ENCODE measurements at regions not wholly inside any gene's neighbourhood (a gene's known extent, or its start where the extent isn't known, plus 50 kb on each side); places are given as distances from the start of the nearest gene placed in this dataset.

- POLR2A ChIA-PET, result no interaction called here
- Histone ChIP-seq H3K4me1 (ENCODE audit: control insufficient read depth, insufficient read depth, low read length) (no peaks in the 10 kb centered on the region), H3K36me3 (ENCODE audit: control insufficient read depth, insufficient read depth, low read length) (no peaks in the 10 kb centered on the region), H3K4me3 (ENCODE audit: low read depth in 2 of 2, low read length in 2 of 2) (no peak overlapping the region), H3K27ac (ENCODE audit: low read length) (no peak overlapping the region), H3K9me3 (ENCODE audit: control insufficient read depth, insufficient read depth, low read depth, low read length) (no peaks in the 10 kb centered on the region), H3K27me3 (ENCODE audit: control insufficient read depth, insufficient read depth, low read length) (no peaks in the 10 kb centered on the region)
- in situ Hi-C loops (cut with HindIII; ENCODE audit: low pct_unique_long_range_greater_than_20kb, low sequenced_read_pairs) (no loop called here), intact Hi-C loops (cut with micrococcal nuclease; ENCODE audit: unreplicated experiment) (no loop called here)
- no peak for TF ChIP-seq REST (IDR thresholded peaks at IDR 0.05; ENCODE audit: insufficient read depth in 1 of 2, low read depth in 2 of 2, low read length in 1 of 2)
- TF ChIP-seq CTCF (IDR thresholded peaks at IDR 0.05), result no peak
- no peak for TF ChIP-seq SIN3A (IDR thresholded peaks at IDR 0.05; ENCODE audit: borderline replicate concordance, insufficient read depth, low read depth, low read length)
- TF ChIP-seq TCF7L2 (IDR thresholded peaks at IDR 0.05; ENCODE audit: low read depth, low read length), result no peak
- TF ChIP-seq POLR2AphosphoS5 (IDR thresholded peaks at IDR 0.05; ENCODE audit: low read depth, low read length), result no peak
- CTCF ChIA-PET, result no interaction called here
- no peak for DNase-seq (ENCODE audit: low read depth, low spot score)
- no TSS peak for BruUV-seq (replicated peaks)
- no peak for ATAC-seq
Measured at GRCh38 chr3:72584262-72584661, 264.0 kb downstream of the SHQ1 start.

GRCh38 chr3:72582963-72583362 is 265.3 kb downstream of the SHQ1 start:
- in situ Hi-C loops (cut with HindIII; ENCODE audit: low pct_unique_long_range_greater_than_20kb, low sequenced_read_pairs), result no loop called here
- BruUV-seq (replicated peaks), result no TSS peak
- no peaks in the 10 kb centered on the region for H3K27me3 ChIP-seq (ENCODE audit: control insufficient read depth, insufficient read depth, low read length)
- no peaks in the 10 kb centered on the region for H3K36me3 ChIP-seq (ENCODE audit: control insufficient read depth, insufficient read depth, low read length)
- no peak for ATAC-seq
- intact Hi-C loops (cut with micrococcal nuclease; ENCODE audit: unreplicated experiment), result no loop called here
- H3K27ac ChIP-seq (ENCODE audit: low read length), result no peak overlapping the region
- TF ChIP-seq REST (IDR thresholded peaks at IDR 0.05; ENCODE audit: insufficient read depth in 1 of 2, low read depth in 2 of 2, low read length in 1 of 2), result no peak
- no peak for TF ChIP-seq SIN3A (IDR thresholded peaks at IDR 0.05; ENCODE audit: borderline replicate concordance, insufficient read depth, low read depth, low read length)
- no peak for TF ChIP-seq POLR2AphosphoS5 (IDR thresholded peaks at IDR 0.05; ENCODE audit: low read depth, low read length)
- TF ChIP-seq TCF7L2 (IDR thresholded peaks at IDR 0.05; ENCODE audit: low read depth, low read length), result no peak
- TF ChIP-seq CTCF (IDR thresholded peaks at IDR 0.05), result no peak
- H3K9me3 ChIP-seq (ENCODE audit: control insufficient read depth, insufficient read depth, low read depth, low read length), result no peaks in the 10 kb centered on the region
- no peaks in the 10 kb centered on the region for H3K4me1 ChIP-seq (ENCODE audit: control insufficient read depth, insufficient read depth, low read length)
- CTCF ChIA-PET, result no interaction called here
- POLR2A ChIA-PET, result no interaction called here
- H3K4me3 ChIP-seq (ENCODE audit: low read depth in 2 of 2, low read length in 2 of 2), result no peak overlapping the region
- no peak for DNase-seq (ENCODE audit: low read depth, low spot score)
